Loucy (cell line): ENCODE measurements at regions not wholly inside any gene's neighbourhood (a gene's known extent, or its start where the extent isn't known, plus 50 kb on each side); places are given as distances from the start of the nearest gene placed in this dataset.

Source experiments
- CTCF ChIP-seq: fragments of 200-600 bp; sonication (generic); conservative IDR thresholded peaks from 2 replicates; pipeline ENCODE4 v1.5.1; 2014; ENCODE audit warnings: mild to moderate bottlenecking, antibody characterized with exemption, low read length
- EZH2phosphoT487 ChIP-seq: fragments of 200-600 bp; IDR thresholded peaks from 2 replicates; pipeline ENCODE4 v1.6.1; 2018; ENCODE audit warnings: antibody characterized with exemption, mild to moderate bottlenecking, moderate library complexity, borderline replicate concordance

GRCh38 chr6:95725344-95725743 is 148.0 kb downstream of the MANEA start:
- TF ChIP-seq CTCF (no peak), EZH2phosphoT487 (no peak)
